AG09309 (cell line): ENCODE measurements at regions not wholly inside any gene's neighbourhood (a gene's known extent, or its start where the extent isn't known, plus 50 kb on each side); places are given as distances from the start of the nearest gene placed in this dataset.

Source experiments
- DNase-seq: peaks from one replicate; pipeline ENCODE4 v3.0.0-alpha.2; 2010; ENCODE audit warnings: low read depth
- H3K4me3 ChIP-seq: 2 replicates; pipeline ENCODE4 v1.5.1; 2011; ENCODE audit warnings: mild to moderate bottlenecking, low read depth, low read length, moderate library complexity; ENCODE audit not compliant: control insufficient read depth
- CTCF ChIP-seq: IDR thresholded peaks from 2 replicates; pipeline ENCODE4 v1.5.1; 2011; ENCODE audit warnings: mild to moderate bottlenecking, low read depth, low read length, inconsistent platforms; ENCODE audit not compliant: insufficient read depth, control insufficient read depth; ENCODE audit errors: missing control alignments

GRCh38 chr6:50935442-50935841 is 116.8 kb downstream of the TFAP2B start:
- H3K4me3 ChIP-seq = no peak overlapping the region
- no peak for TF ChIP-seq CTCF

GRCh38 chr6:50936277-50936681 is 117.6 kb downstream of the TFAP2B start:
- no peak overlapping the region for H3K4me3 ChIP-seq
- no peak for TF ChIP-seq CTCF
- no peak for DNase-seq

More at GRCh38 chr6:50935442-50935841, 116.8 kb downstream of the TFAP2B start:
- no peak for DNase-seq

- DNase-seq = no peak
- no peak for TF ChIP-seq CTCF
- H3K4me3 ChIP-seq = no peak overlapping the region
Measured at GRCh38 chr6:50939931-50940330, 121.3 kb downstream of the TFAP2B start.

- no peak for TF ChIP-seq CTCF
- no peak for DNase-seq
- no peak overlapping the region for H3K4me3 ChIP-seq
Measured at GRCh38 chr6:50945789-50946188, 127.1 kb downstream of the TFAP2B start.

GRCh38 chr6:50952092-50952907 is 133.6 kb downstream of the TFAP2B start:
- no peak overlapping the region for H3K4me3 ChIP-seq
- TF ChIP-seq CTCF = no peak
- DNase-seq = no peak

- no peak for DNase-seq
- no peak overlapping the region for H3K4me3 ChIP-seq
- TF ChIP-seq CTCF = no peak
Measured at GRCh38 chr6:50956014-50956413, 137.3 kb downstream of the TFAP2B start.
